ENCODE measurements at regions not wholly inside any gene's neighbourhood (a gene's known extent, or its start where the extent isn't known, plus 50 kb on each side); places are given as distances from the start of the nearest gene placed in this dataset.
"Not testable (repeated sequence)": the region's sequence is repeated elsewhere in the genome, so short reads cannot be mapped to it uniquely, and the experiment has no call there.

DNA sequence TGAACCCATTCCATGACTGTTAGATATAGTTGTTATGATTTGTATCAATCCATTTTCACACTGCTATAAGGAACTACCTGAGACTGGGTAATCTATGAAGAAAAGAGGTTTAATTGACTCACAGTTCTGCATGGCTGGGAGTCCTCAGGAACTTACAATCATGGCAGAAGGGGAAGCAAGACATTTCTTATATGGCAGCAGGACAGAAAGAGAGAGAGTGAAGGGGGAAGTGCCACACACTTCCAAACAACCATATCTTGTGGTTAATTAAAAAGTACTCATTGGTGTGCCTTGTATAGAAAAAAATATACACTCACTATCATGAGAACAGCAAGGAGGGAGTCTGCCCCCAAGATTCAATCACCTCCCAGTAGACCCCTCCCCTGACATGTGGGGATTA lies 137.6 kb upstream of the NBPF11 start:
- H3K4me1 ChIP-seq (ENCODE audit: control insufficient read depth, extremely low read depth, insufficient read depth, low read length) = no peaks in the 10 kb centered on the region
- no peaks in the 10 kb centered on the region for H3K27me3 ChIP-seq (ENCODE audit: control insufficient read depth, insufficient read depth, low read length)
- no peaks in the 10 kb centered on the region for H3K9me3 ChIP-seq (ENCODE audit: control insufficient read depth, insufficient read depth, low read depth, low read length)

GRCh38 chr1:148285946-148286345 lies 133.9 kb upstream of the NBPF11 start:
- not testable (repeated sequence) for H3K4me1 ChIP-seq (ENCODE audit: control insufficient read depth, extremely low read depth, insufficient read depth, low read length); H3K9ac ChIP-seq (ENCODE audit: insufficient read depth, low read length); H3K36me3 ChIP-seq (ENCODE audit: control insufficient read depth, insufficient read depth, low read length); H3K4me2 ChIP-seq (ENCODE audit: extremely low read depth, insufficient read depth, low read length); H2AFZ ChIP-seq (ENCODE audit: low read length); H4K20me1 ChIP-seq (ENCODE audit: control insufficient read depth, extremely low read depth, insufficient read depth, low read length); H3K4me3 ChIP-seq (replicated peaks in 1 of 4; ENCODE audit: control extremely low read depth in 1 of 4, insufficient read depth in 1 of 4, low read depth in 3 of 4, low read length in 4 of 4); H3K27ac ChIP-seq (ENCODE audit: insufficient read depth, low read length); H3K9me3 ChIP-seq (ENCODE audit: control insufficient read depth, insufficient read depth, low read depth, low read length); H3K79me2 ChIP-seq (ENCODE audit: control insufficient read depth, insufficient read depth, low read length); H3K27me3 ChIP-seq (ENCODE audit: control insufficient read depth, insufficient read depth, low read length); DNase-seq (ENCODE audit: low read depth in 2 of 2)

More for the DNA sequence above, 137.6 kb upstream of the NBPF11 start:
- Histone ChIP-seq H3K79me2 (ENCODE audit: control insufficient read depth, insufficient read depth, low read length) (no peaks in the 10 kb centered on the region), H2AFZ (ENCODE audit: low read length) (no peak overlapping the region), H3K27ac (ENCODE audit: insufficient read depth, low read length) (no peak overlapping the region), H3K4me2 (ENCODE audit: extremely low read depth, insufficient read depth, low read length) (no peak overlapping the region), H3K4me3 (replicated peaks in 1 of 4; ENCODE audit: control extremely low read depth in 1 of 4, insufficient read depth in 1 of 4, low read depth in 3 of 4, low read length in 4 of 4) (no peak overlapping the region), H4K20me1 (ENCODE audit: control insufficient read depth, extremely low read depth, insufficient read depth, low read length) (no peaks in the 10 kb centered on the region), H3K9ac (ENCODE audit: insufficient read depth, low read length) (no peak overlapping the region), H3K36me3 (ENCODE audit: control insufficient read depth, insufficient read depth, low read length) (no peaks in the 10 kb centered on the region)
- DNase-seq (ENCODE audit: low read depth in 2 of 2) = no peak
- no peak for TF ChIP-seq EZH2 (IDR thresholded peaks at IDR 0.05; ENCODE audit: low read length, missing control alignments)
- no peak for TF ChIP-seq CTCF (conservative IDR thresholded peaks at IDR 0.05 in 1 of 2, IDR thresholded peaks at IDR 0.05 in 1 of 2; ENCODE audit: low read depth in 1 of 2, low read length in 2 of 2)

DNA sequence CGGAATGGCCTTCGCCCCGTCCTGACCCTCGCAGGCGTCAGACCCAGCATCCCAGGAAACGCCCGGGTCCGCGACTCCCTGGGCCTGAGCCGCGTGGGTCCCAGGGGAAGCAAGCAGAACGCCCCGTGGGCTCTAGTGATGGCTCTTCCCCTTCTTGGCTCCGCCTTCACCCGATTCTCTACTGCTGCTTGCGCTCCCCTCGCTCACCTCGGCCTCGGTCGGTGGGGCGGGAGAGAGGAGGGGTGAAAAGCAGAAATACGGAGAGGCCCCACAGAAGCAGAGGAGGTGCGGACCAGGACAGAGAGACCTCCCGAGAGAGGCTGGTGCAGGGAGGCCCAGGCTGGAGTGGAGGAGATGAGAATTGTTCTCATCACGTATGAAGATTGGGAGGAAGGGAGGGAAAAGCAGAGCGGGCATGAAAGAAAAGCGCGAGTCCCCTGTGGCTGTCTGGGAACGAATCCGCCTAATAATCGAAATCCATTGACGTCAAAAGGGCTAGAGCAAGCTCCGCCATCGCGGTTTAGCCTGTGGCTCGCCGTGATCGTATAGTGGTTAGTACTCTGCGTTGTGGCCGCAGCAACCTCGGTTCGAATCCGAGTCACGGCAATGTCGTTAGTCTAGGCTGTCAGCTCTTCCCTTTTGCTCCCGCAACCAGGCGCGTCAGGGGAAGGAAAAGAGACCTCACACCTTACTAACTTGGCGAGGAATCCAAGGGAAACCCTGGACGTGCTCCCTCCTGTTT lies 128.9 kb upstream of the NBPF11 start:
- not testable (repeated sequence) for H4K20me1 ChIP-seq (ENCODE audit: control insufficient read depth, extremely low read depth, insufficient read depth, low read length); DNase-seq (ENCODE audit: low read depth in 2 of 2); H3K27me3 ChIP-seq (ENCODE audit: control insufficient read depth, insufficient read depth, low read length); H2AFZ ChIP-seq (ENCODE audit: low read length); H3K4me1 ChIP-seq (ENCODE audit: control insufficient read depth, extremely low read depth, insufficient read depth, low read length); H3K4me2 ChIP-seq (ENCODE audit: extremely low read depth, insufficient read depth, low read length); H3K79me2 ChIP-seq (ENCODE audit: control insufficient read depth, insufficient read depth, low read length); H3K9me3 ChIP-seq (ENCODE audit: control insufficient read depth, insufficient read depth, low read depth, low read length); H3K36me3 ChIP-seq (ENCODE audit: control insufficient read depth, insufficient read depth, low read length); H3K27ac ChIP-seq (ENCODE audit: insufficient read depth, low read length); H3K9ac ChIP-seq (ENCODE audit: insufficient read depth, low read length)
- peak overlapping the region; percentile 30 to 68 (median 54) for H3K4me3 ChIP-seq (replicated peaks in 1 of 4; ENCODE audit: control extremely low read depth in 1 of 4, insufficient read depth in 1 of 4, low read depth in 3 of 4, low read length in 4 of 4)

GRCh38 chr1:148279002-148279542 lies 127.0 kb upstream of the NBPF11 start:
- not testable (repeated sequence) for H4K20me1 ChIP-seq (ENCODE audit: control insufficient read depth, extremely low read depth, insufficient read depth, low read length); H2AFZ ChIP-seq (ENCODE audit: low read length); H3K4me2 ChIP-seq (ENCODE audit: extremely low read depth, insufficient read depth, low read length); H3K4me1 ChIP-seq (ENCODE audit: control insufficient read depth, extremely low read depth, insufficient read depth, low read length); H3K79me2 ChIP-seq (ENCODE audit: control insufficient read depth, insufficient read depth, low read length); H3K9ac ChIP-seq (ENCODE audit: insufficient read depth, low read length); H3K36me3 ChIP-seq (ENCODE audit: control insufficient read depth, insufficient read depth, low read length); H3K9me3 ChIP-seq (ENCODE audit: control insufficient read depth, insufficient read depth, low read depth, low read length); H3K27ac ChIP-seq (ENCODE audit: insufficient read depth, low read length); H3K27me3 ChIP-seq (ENCODE audit: control insufficient read depth, insufficient read depth, low read length)
- peak in 1 of 2 donors; percentile 49 for DNase-seq (ENCODE audit: low read depth in 2 of 2)
- H3K4me3 ChIP-seq (replicated peaks in 1 of 4; ENCODE audit: control extremely low read depth in 1 of 4, insufficient read depth in 1 of 4, low read depth in 3 of 4, low read length in 4 of 4) = peak overlapping the region in 1 of 4 experiments; percentile 29

- not testable (repeated sequence) for H3K79me2 ChIP-seq (ENCODE audit: control insufficient read depth, insufficient read depth, low read length); H3K36me3 ChIP-seq (ENCODE audit: control insufficient read depth, insufficient read depth, low read length); H4K20me1 ChIP-seq (ENCODE audit: control insufficient read depth, extremely low read depth, insufficient read depth, low read length); H3K4me1 ChIP-seq (ENCODE audit: control insufficient read depth, extremely low read depth, insufficient read depth, low read length); H3K27ac ChIP-seq (ENCODE audit: insufficient read depth, low read length); H3K9ac ChIP-seq (ENCODE audit: insufficient read depth, low read length); H3K4me3 ChIP-seq (replicated peaks in 1 of 4; ENCODE audit: control extremely low read depth in 1 of 4, insufficient read depth in 1 of 4, low read depth in 3 of 4, low read length in 4 of 4); H3K27me3 ChIP-seq (ENCODE audit: control insufficient read depth, insufficient read depth, low read length); H3K9me3 ChIP-seq (ENCODE audit: control insufficient read depth, insufficient read depth, low read depth, low read length); H2AFZ ChIP-seq (ENCODE audit: low read length); H3K4me2 ChIP-seq (ENCODE audit: extremely low read depth, insufficient read depth, low read length)
- DNase-seq (ENCODE audit: low read depth in 2 of 2) = peak in 1 of 2 donors; percentile 23
Observed at GRCh38 chr1:148277865-148278279, 125.8 kb upstream of the NBPF11 start.

DNA sequence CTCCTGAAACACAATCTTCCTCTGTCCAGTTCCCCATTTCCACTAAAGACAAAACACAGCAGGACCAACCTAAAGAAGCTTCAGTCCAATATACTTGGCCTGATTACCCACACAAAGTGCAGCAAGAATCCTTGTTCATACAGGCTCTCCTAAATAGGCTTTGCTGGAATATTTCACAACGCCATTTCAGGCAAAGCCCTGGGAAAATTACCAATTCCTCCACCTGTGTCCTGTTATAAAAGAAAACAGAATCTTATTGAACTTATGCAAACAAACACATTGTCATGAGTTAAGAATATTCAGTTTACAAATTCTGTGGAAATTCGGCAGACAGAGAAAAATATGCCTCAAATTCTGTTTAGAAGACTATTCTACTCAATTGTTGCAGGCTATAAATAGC lies 115.0 kb upstream of the NBPF11 start:
- H3K36me3 ChIP-seq (ENCODE audit: control insufficient read depth, insufficient read depth, low read length); H3K9me3 ChIP-seq (ENCODE audit: control insufficient read depth, insufficient read depth, low read depth, low read length); H3K4me2 ChIP-seq (ENCODE audit: extremely low read depth, insufficient read depth, low read length); H3K79me2 ChIP-seq (ENCODE audit: control insufficient read depth, insufficient read depth, low read length); H3K4me1 ChIP-seq (ENCODE audit: control insufficient read depth, extremely low read depth, insufficient read depth, low read length); H3K4me3 ChIP-seq (replicated peaks in 1 of 4; ENCODE audit: control extremely low read depth in 1 of 4, insufficient read depth in 1 of 4, low read depth in 3 of 4, low read length in 4 of 4); H3K27ac ChIP-seq (ENCODE audit: insufficient read depth, low read length); DNase-seq (ENCODE audit: low read depth in 2 of 2); H4K20me1 ChIP-seq (ENCODE audit: control insufficient read depth, extremely low read depth, insufficient read depth, low read length); H2AFZ ChIP-seq (ENCODE audit: low read length); H3K9ac ChIP-seq (ENCODE audit: insufficient read depth, low read length): not testable (repeated sequence)
- peaks cover 18% of the 10 kb centered on the region for H3K27me3 ChIP-seq (ENCODE audit: control insufficient read depth, insufficient read depth, low read length)
